Endodermal cell (in vitro differentiated cells): ENCODE measurements at regions not wholly inside any gene's neighbourhood (a gene's known extent, or its start where the extent isn't known, plus 50 kb on each side); places are given as distances from the start of the nearest gene placed in this dataset.

Source experiments
- DNase-seq: peaks from one replicate; pipeline ENCODE4 v3.0.0-alpha.2; 2017
- H3K27ac ChIP-seq: 2 replicates; pipeline ENCODE4 v1.5.1; 2013; ENCODE audit warnings: mild to moderate bottlenecking, low read depth, low read length, moderate library complexity
- H3K27me3 ChIP-seq: 2 replicates; pipeline ENCODE4 v1.6.1; 2013; ENCODE audit warnings: mild to moderate bottlenecking, low read length, moderate library complexity; ENCODE audit not compliant: insufficient read depth, control insufficient read depth, poor library complexity, severe bottlenecking
- H3K36me3 ChIP-seq: 2 replicates; pipeline ENCODE4 v1.7.0; 2013; ENCODE audit warnings: mild to moderate bottlenecking, low read length, moderate library complexity; ENCODE audit not compliant: control insufficient read depth, insufficient read depth
- H3K4me1 ChIP-seq: one replicate; pipeline ENCODE4 v1.7.0; 2013; ENCODE audit warnings: low read length; ENCODE audit not compliant: control insufficient read depth, insufficient read depth
- H3K4me3 ChIP-seq: 2 replicates; pipeline ENCODE4 v1.5.1; 2013; ENCODE audit warnings: mild to moderate bottlenecking, low read length, moderate library complexity
- H3K9ac ChIP-seq: 2 replicates; pipeline ENCODE4 v1.6.1; 2013; ENCODE audit warnings: mild to moderate bottlenecking, low read length, moderate library complexity; ENCODE audit not compliant: poor library complexity, severe bottlenecking; ENCODE audit errors: extremely low read depth
- H3K9me3 ChIP-seq: 2 replicates; pipeline ENCODE4 v1.6.1; 2013; ENCODE audit warnings: mild to moderate bottlenecking, low read length, moderate library complexity; ENCODE audit not compliant: control insufficient read depth
- H3K27ac Mint-ChIP-seq: 2 replicates; pipeline ENCODE4 v1.8.0; 2020; ENCODE audit warnings: mixed read lengths
- H3K27me3 Mint-ChIP-seq: 2 replicates; pipeline ENCODE4 v1.8.0; 2021; ENCODE audit warnings: mild to moderate bottlenecking, mixed read lengths; ENCODE audit not compliant: insufficient read depth
- H3K36me3 Mint-ChIP-seq: 2 replicates; pipeline ENCODE4 v1.8.0; 2020; ENCODE audit warnings: low read depth, mixed read lengths
- H3K4me1 Mint-ChIP-seq: 2 replicates; pipeline ENCODE4 v1.8.0; 2020; ENCODE audit warnings: mixed read lengths
- H3K4me3 Mint-ChIP-seq: 2 replicates; pipeline ENCODE4 v1.8.0; 2020; ENCODE audit warnings: mild to moderate bottlenecking, moderate library complexity, mixed read lengths
- H3K9me3 Mint-ChIP-seq: 2 replicates; pipeline ENCODE4 v1.8.0; 2020; ENCODE audit warnings: mild to moderate bottlenecking, mixed read lengths
- WGBS, 2 experiments: methylation state at CpG; one replicate each; pipeline versions ENCODE4 v1.1.5 to v1.1.7; 2013; ENCODE audit warnings: missing lambda C conversion rate in 2 of 2, mixed read lengths in 1 of 2; ENCODE audit not compliant: insufficient coverage in 1 of 2, insufficient read length in 1 of 2; 5-methylcytosine and 5-hydroxymethylcytosine counted together
- TF ChIP-seq, protein P1 (sequence below): fragments of 200-600 bp; sonication (generic); conservative IDR thresholded peaks from 2 replicates; pipeline ENCODE4 v1.5.0; 2021; ENCODE audit warnings: antibody characterized with exemption, mild to moderate bottlenecking

DNA sequence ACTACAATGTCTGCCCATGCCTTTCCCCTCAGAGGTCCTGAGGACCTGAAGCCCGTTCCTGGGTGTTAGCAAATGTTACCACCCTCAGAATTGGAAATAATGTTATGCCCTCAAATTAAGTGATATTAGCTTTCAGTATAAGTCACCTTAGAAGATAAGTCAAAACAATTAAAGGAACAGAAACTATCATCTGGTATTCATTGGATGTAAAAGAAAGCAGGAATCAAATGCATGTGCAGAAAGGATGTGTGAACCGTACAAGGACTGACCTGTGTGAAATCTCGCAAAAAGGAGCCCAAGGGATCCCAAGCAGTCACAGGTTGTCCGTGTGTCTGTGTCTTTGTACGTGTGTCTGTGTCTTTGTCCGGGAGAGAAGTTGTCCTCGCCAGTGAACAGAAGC lies 51.6 kb upstream of the TAB2 start:
- Mint-ChIP-seq H3K9me3 (no peaks in the 10 kb centered on the region), H3K4me3 (no peak overlapping the region), H3K36me3 (no peaks in the 10 kb centered on the region), H3K27ac (no peak overlapping the region), H3K4me1 (no peaks in the 10 kb centered on the region), H3K27me3 (peaks cover 2% of the 10 kb centered on the region)
- no peaks in the 10 kb centered on the region for H3K36me3 ChIP-seq
- H3K9ac ChIP-seq = no peak overlapping the region
- H3K27ac ChIP-seq = no peak overlapping the region
- WGBS, 2 experiments = 93 to 98% methylated on average over 6 to 7 of the region's 7 CpGs
- no peak for DNase-seq
- H3K4me1 ChIP-seq = no peaks in the 10 kb centered on the region
- no peak overlapping the region for H3K4me3 ChIP-seq
- TF ChIP-seq, protein P1, sequence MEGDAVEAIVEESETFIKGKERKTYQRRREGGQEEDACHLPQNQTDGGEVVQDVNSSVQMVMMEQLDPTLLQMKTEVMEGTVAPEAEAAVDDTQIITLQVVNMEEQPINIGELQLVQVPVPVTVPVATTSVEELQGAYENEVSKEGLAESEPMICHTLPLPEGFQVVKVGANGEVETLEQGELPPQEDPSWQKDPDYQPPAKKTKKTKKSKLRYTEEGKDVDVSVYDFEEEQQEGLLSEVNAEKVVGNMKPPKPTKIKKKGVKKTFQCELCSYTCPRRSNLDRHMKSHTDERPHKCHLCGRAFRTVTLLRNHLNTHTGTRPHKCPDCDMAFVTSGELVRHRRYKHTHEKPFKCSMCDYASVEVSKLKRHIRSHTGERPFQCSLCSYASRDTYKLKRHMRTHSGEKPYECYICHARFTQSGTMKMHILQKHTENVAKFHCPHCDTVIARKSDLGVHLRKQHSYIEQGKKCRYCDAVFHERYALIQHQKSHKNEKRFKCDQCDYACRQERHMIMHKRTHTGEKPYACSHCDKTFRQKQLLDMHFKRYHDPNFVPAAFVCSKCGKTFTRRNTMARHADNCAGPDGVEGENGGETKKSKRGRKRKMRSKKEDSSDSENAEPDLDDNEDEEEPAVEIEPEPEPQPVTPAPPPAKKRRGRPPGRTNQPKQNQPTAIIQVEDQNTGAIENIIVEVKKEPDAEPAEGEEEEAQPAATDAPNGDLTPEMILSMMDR = no peak
- no peaks in the 10 kb centered on the region for H3K27me3 ChIP-seq
- no peaks in the 10 kb centered on the region for H3K9me3 ChIP-seq

DNA sequence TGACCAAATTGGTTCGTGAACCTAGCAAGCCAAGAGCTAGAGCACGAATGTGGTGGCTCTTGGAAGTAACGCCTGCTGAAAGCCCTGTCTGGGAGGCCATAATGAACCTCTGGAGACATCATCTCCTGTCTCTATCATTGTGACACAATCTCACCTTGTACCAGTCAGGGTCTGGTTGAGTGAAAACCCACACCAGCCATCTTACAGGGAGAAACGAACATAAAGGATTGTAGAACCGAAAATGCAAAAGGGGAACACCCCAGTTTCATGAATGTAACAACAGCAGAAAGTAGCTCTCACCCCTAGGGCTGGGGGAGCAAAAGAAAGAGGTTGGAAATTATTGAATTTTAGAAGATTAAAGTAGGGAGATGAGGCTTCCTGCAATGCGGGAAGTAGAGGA lies 50.9 kb upstream of the TAB2 start:
- Histone ChIP-seq H3K36me3 (no peaks in the 10 kb centered on the region), H3K4me1 (no peaks in the 10 kb centered on the region), H3K9me3 (no peaks in the 10 kb centered on the region), H3K4me3 (no peak overlapping the region), H3K9ac (no peak overlapping the region), H3K27ac (no peak overlapping the region), H3K27me3 (no peaks in the 10 kb centered on the region)
- no peak overlapping the region for H3K4me3 Mint-ChIP-seq
- H3K9me3 Mint-ChIP-seq = peaks cover under 1% of the 10 kb centered on the region
- no peaks in the 10 kb centered on the region for H3K4me1 Mint-ChIP-seq
- 91 to 96% methylated on average over 3 to 6 of the region's 6 CpGs for WGBS, 2 experiments
- no peak for DNase-seq
- no peak overlapping the region for H3K27ac Mint-ChIP-seq
- no peaks in the 10 kb centered on the region for H3K36me3 Mint-ChIP-seq
- peaks cover 2% of the 10 kb centered on the region for H3K27me3 Mint-ChIP-seq
- TF ChIP-seq, protein P1 = no peak

DNA sequence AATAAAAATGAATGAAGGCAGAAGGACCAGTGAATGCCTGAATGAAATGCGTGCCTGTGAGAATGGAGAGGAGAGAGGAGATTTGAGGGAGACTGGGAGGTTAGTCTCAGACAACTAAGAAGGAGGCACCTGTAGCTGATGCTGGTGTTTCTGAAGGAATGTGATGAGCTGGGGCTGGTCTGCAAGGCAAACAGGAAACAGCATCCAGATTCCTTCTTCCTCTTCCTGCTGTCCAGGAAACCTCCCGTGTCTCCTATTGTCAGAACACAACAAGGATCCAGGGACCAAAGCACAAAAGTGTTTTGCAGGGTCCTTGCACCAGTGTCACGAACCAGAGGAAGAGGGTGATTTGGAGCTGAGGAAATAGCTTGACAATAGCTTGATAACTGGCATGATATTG lies 50.4 kb upstream of the TAB2 start:
- H3K27ac Mint-ChIP-seq = no peak overlapping the region
- peaks cover 2% of the 10 kb centered on the region for H3K27me3 Mint-ChIP-seq
- TF ChIP-seq, protein P1 = no peak
- H3K4me1 ChIP-seq = no peaks in the 10 kb centered on the region
- H3K4me1 Mint-ChIP-seq = no peaks in the 10 kb centered on the region
- no peaks in the 10 kb centered on the region for H3K27me3 ChIP-seq
- H3K9ac ChIP-seq = no peak overlapping the region
- no peak overlapping the region for H3K4me3 ChIP-seq
- no peak overlapping the region for H3K27ac ChIP-seq
- 81 to 100% methylated on average over 2 to 3 of the region's 3 CpGs for WGBS, 2 experiments
- peaks cover under 1% of the 10 kb centered on the region for H3K9me3 ChIP-seq
- H3K36me3 ChIP-seq = no peaks in the 10 kb centered on the region
- H3K36me3 Mint-ChIP-seq = no peaks in the 10 kb centered on the region
- H3K9me3 Mint-ChIP-seq = peaks cover 2% of the 10 kb centered on the region
- H3K4me3 Mint-ChIP-seq = no peak overlapping the region
- DNase-seq = no peak
